GM12864 (cell line): ENCODE measurements at regions not wholly inside any gene's neighbourhood (a gene's known extent, or its start where the extent isn't known, plus 50 kb on each side); places are given as distances from the start of the nearest gene placed in this dataset.
"Not testable (repeated sequence)": the region's sequence is repeated elsewhere in the genome, so short reads cannot be mapped to it uniquely, and the experiment has no call there.

ENCODE experiments used
- DNase-seq: peaks from one replicate; pipeline ENCODE4 v3.0.0-alpha.2; 2011; ENCODE audit warnings: low read depth
- H3K4me3 ChIP-seq: 2 replicates; pipeline ENCODE4 v1.5.1; 2011; ENCODE audit warnings: mild to moderate bottlenecking, low read depth, low read length, control low read depth
- TF ChIP-seq, protein P1 (sequence below): IDR thresholded peaks from 2 replicates; pipeline ENCODE4 v1.5.1; 2011; ENCODE audit warnings: low read depth, mild to moderate bottlenecking, moderate library complexity, low read length, control low read depth, inconsistent platforms; ENCODE audit errors: missing control alignments

DNA sequence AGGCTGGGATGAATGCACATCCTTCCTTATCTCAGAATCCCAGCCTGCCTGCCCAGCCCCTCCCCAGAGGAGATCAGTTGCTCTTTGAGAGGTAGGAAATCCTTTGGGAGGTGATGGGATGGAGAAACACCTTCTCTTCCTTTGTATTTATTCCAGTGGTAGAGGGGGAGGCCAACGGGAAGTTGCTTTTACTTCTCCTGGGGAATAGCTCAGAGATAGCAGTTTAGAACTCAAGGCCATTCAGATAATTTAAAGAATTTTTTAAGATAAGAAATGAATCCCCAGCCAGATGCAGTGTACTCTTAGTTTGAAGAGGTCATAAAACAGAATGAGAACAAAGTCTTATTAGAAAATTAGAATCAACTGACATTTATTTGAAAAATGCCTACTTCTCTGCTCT, 67.4 kb upstream of the PPM1B start:
- no peak overlapping the region for H3K4me3 ChIP-seq
- no peak for DNase-seq
- TF ChIP-seq, protein P1, sequence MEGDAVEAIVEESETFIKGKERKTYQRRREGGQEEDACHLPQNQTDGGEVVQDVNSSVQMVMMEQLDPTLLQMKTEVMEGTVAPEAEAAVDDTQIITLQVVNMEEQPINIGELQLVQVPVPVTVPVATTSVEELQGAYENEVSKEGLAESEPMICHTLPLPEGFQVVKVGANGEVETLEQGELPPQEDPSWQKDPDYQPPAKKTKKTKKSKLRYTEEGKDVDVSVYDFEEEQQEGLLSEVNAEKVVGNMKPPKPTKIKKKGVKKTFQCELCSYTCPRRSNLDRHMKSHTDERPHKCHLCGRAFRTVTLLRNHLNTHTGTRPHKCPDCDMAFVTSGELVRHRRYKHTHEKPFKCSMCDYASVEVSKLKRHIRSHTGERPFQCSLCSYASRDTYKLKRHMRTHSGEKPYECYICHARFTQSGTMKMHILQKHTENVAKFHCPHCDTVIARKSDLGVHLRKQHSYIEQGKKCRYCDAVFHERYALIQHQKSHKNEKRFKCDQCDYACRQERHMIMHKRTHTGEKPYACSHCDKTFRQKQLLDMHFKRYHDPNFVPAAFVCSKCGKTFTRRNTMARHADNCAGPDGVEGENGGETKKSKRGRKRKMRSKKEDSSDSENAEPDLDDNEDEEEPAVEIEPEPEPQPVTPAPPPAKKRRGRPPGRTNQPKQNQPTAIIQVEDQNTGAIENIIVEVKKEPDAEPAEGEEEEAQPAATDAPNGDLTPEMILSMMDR, result no peak

DNA sequence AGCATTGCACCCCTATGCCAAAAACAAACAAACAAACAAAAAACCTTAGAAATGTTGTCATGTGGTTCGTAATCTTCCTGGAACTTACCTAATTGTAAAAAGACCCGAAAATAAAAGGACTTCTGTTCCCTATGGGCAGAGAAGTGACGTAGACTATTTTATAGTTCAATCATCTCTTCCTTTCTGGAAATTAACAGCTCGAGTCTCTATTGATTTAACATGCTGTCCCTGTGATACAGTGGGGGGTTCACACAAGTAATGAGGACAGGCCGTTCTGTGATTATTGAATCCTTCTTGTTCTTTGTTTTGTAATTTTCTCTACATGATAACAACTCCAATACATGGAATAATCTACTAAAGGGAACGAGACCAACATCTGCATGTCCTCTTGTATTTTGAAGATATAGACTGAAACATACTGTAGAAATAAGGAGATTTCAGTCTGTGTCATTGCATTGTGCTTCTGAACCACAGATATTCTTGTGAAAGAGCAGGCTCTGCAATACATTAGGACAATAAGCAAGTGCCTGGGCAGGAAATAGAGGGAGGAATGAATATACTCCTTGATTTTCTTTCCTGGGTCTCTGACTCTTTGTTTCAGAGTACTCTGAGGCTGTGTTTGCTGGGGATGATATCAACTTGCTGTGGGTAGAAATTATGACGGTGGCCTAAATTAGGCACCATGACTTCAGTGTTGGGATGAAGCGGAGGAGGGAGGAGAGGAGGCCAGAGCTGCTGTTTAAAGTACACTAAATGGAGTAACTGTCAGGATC, 65.7 kb upstream of the PPM1B start:
- TF ChIP-seq, protein P1, result no peak
- H3K4me3 ChIP-seq, result no peak overlapping the region
- no peak for DNase-seq

- no peak overlapping the region for H3K4me3 ChIP-seq
- no peak for DNase-seq
- TF ChIP-seq, protein P1, result no peak
Observed at GRCh38 chr2:44103639-44104038, 65.0 kb upstream of the PPM1B start.

DNA sequence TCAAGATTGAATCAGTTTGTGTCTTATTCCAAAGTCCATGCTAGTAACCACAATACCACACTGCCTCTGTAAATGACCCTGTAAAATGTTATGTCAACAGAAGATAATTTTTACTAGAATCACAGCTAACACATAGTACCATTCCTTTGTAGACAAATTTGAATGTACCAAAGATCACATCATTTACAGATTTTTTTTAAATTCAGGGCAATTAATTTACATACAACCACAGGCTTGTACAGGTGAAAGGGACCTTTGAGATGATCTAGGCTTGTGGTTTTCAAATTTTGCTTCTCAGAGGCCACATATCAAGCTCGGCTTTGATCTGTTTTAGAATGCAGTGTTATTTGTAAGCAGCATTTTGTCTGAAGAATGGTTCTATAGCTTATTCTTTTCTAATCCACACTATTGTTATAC, 63.8 kb upstream of the PPM1B start:
- DNase-seq, result no peak
- no peak overlapping the region for H3K4me3 ChIP-seq
- TF ChIP-seq, protein P1, result no peak

DNA sequence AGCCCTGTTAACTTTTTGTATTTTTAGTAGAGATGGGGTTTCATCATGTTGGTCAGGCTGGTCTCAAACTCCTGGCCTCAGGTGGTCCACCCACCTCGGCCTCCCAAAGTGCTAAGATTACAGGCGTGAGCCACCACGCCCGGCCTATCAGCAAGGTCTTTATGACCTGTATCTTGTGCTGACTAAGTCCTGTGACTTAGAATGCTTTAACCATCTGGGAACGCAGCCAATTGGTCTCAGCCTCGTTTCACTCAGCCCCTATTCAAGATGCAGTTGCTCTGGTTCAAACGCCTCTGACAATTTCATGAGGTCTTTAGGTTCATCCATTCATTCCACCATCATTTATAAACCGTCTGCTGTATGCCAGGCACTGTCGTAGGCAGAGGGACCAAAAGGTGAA, 62.2 kb upstream of the PPM1B start:
- H3K4me3 ChIP-seq, DNase-seq: not testable (repeated sequence)

- DNase-seq, result peak; percentile 21
- TF ChIP-seq, protein P1, result no peak
- no peak overlapping the region for H3K4me3 ChIP-seq
Observed at GRCh38 chr2:44107086-44107740, 61.5 kb upstream of the PPM1B start.

- no peak for DNase-seq
- TF ChIP-seq, protein P1, result no peak
- H3K4me3 ChIP-seq, result no peak overlapping the region
Observed at GRCh38 chr2:44107974-44108373, 60.7 kb upstream of the PPM1B start.
